ENCODE measurements at regions not wholly inside any gene's neighbourhood (a gene's known extent, or its start where the extent isn't known, plus 50 kb on each side); places are given as distances from the start of the nearest gene placed in this dataset.

DNA sequence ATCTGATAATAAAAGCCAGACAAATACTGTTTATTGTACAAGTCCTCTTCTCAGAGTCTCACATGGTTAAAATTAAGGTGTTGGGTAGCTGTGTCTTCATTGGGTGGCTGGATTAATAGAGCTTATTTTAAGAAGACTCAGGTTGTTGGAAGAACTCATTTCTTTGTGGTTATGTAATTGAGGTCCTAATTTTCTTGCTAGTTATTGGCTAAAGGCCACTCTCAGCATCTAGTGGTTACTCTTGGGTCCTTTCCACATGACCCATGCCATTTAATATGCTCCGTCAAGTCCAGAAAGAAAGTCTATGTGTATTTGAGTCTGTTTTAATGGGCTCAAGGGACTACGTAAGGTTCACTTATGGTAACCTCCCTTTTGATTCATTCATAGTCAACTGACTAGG is 1668.6 kb upstream of the AGA start:
- TF ChIP-seq, protein P1, sequence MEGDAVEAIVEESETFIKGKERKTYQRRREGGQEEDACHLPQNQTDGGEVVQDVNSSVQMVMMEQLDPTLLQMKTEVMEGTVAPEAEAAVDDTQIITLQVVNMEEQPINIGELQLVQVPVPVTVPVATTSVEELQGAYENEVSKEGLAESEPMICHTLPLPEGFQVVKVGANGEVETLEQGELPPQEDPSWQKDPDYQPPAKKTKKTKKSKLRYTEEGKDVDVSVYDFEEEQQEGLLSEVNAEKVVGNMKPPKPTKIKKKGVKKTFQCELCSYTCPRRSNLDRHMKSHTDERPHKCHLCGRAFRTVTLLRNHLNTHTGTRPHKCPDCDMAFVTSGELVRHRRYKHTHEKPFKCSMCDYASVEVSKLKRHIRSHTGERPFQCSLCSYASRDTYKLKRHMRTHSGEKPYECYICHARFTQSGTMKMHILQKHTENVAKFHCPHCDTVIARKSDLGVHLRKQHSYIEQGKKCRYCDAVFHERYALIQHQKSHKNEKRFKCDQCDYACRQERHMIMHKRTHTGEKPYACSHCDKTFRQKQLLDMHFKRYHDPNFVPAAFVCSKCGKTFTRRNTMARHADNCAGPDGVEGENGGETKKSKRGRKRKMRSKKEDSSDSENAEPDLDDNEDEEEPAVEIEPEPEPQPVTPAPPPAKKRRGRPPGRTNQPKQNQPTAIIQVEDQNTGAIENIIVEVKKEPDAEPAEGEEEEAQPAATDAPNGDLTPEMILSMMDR (IDR thresholded peaks at IDR 0.05) = no peak
- TF ChIP-seq POLR2AphosphoS5 (IDR thresholded peaks at IDR 0.05) = no peak

Measured in esophagus muscularis mucosa (tissue), 3 donors.